Lung (tissue), 11 donors: ENCODE measurements at regions not wholly inside any gene's neighbourhood (a gene's known extent, or its start where the extent isn't known, plus 50 kb on each side); places are given as distances from the start of the nearest gene placed in this dataset.

Experiments
- ATAC-seq: fragments of 200-7000 bp; cut with Tn5 transposase; one replicate; pipeline ENCODE4 v1.9.1; 2020; ENCODE audit warnings: moderate number of reproducible peaks; ENCODE audit not compliant: insufficient read depth, low FRiP score
- DNase-seq, 3 donors: peaks; one replicate each; pipeline ENCODE4 v3.0.0-alpha.2; 2013 to 2017
- H3K27ac ChIP-seq, 2 donors: one replicate each; pipeline ENCODE4 v1.5.1; 2013; ENCODE audit warnings: mild to moderate bottlenecking in 2 of 2, moderate library complexity in 2 of 2, control low read depth in 1 of 2, inconsistent platforms in 1 of 2, low read depth in 1 of 2, low read length in 1 of 2
- H3K27me3 ChIP-seq, 3 donors: one replicate each; pipeline ENCODE4 v1.5.1; 2013; ENCODE audit warnings: low read length in 2 of 3; ENCODE audit not compliant: control insufficient read depth in 3 of 3, insufficient read depth in 3 of 3
- H3K36me3 ChIP-seq, 4 donors: one replicate each; pipeline ENCODE4 v1.5.1; 2013; ENCODE audit warnings: low read length in 4 of 4, mild to moderate bottlenecking in 1 of 4, moderate library complexity in 1 of 4; ENCODE audit not compliant: control insufficient read depth in 4 of 4, insufficient read depth in 4 of 4
- H3K4me1 ChIP-seq, 5 donors: one replicate each; pipeline ENCODE4 v1.5.1; 2013; ENCODE audit warnings: low read length in 5 of 5, mild to moderate bottlenecking in 2 of 5, moderate library complexity in 1 of 5; ENCODE audit not compliant: control insufficient read depth in 5 of 5, insufficient read depth in 5 of 5
- H3K4me3 ChIP-seq: one replicate; pipeline ENCODE4 v1.5.1; 2013; ENCODE audit warnings: mild to moderate bottlenecking, control low read depth, moderate library complexity
- H3K9ac ChIP-seq, 2 donors: one replicate each; pipeline ENCODE4 v1.5.1; 2013; ENCODE audit warnings: low read length in 2 of 2, control low read depth in 1 of 2; ENCODE audit not compliant: insufficient read depth in 1 of 2
- H3K9me3 ChIP-seq, 4 donors: one replicate each; pipeline ENCODE4 v1.5.1; 2013; ENCODE audit warnings: low read length in 3 of 4, mild to moderate bottlenecking in 1 of 4, moderate library complexity in 1 of 4; ENCODE audit not compliant: control insufficient read depth in 4 of 4, insufficient read depth in 3 of 4
- WGBS, 2 donors: extraction: QIAGEN DNeasy Blood & Tissue Kit; methylation state at CpG; one replicate each; pipeline ENCODE4 v1.1.7; 2013; 5-methylcytosine and 5-hydroxymethylcytosine counted together
- TF ChIP-seq, protein P1 (sequence below): IDR thresholded peaks from 2 replicates; pipeline ENCODE4 v1.5.1; 2012; ENCODE audit warnings: mild to moderate bottlenecking; ENCODE audit errors: control extremely low read depth, extremely low read depth
- donor health status: control.
- donor health status: control.
- donor health status: Bipolar disorder and iron deficiency.
- donor health status: healthy.
- donor health status: DM: yes; HTN: yes; CAD: no.

DNA sequence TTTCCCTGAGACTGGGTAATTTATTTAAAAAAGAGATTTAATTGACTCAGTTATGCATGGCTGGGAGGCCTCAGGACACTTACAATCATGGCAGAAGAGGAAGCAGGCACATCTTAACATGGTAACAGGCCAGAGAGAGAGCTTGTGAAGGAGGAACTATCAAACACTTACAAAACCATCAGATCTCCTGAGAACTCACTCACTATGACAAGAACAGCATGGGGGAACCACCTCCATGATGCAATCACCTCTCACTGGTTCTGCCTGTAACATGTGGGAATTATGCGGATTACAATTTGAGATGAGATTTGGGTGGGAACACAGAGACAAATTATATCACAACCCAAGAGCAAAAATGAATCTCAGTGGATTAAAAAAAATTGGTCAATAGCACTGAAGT is 416.0 kb upstream of the TMCO5A start:
- H3K4me3 ChIP-seq = no peak overlapping the region
- ATAC-seq (no peak), DNase-seq (no peak)
- H3K4me1 ChIP-seq = no peaks in the 10 kb centered on the region
- H3K27ac ChIP-seq = no peak overlapping the region
- H3K9me3 ChIP-seq = no peaks in the 10 kb centered on the region
- no peaks in the 10 kb centered on the region for H3K36me3 ChIP-seq
- H3K27me3 ChIP-seq = no peaks in the 10 kb centered on the region
- 95 to 96% methylated on average over 1 of the region's 1 CpG for WGBS, 2 donors
- H3K9ac ChIP-seq = no peak overlapping the region
- TF ChIP-seq, protein P1, sequence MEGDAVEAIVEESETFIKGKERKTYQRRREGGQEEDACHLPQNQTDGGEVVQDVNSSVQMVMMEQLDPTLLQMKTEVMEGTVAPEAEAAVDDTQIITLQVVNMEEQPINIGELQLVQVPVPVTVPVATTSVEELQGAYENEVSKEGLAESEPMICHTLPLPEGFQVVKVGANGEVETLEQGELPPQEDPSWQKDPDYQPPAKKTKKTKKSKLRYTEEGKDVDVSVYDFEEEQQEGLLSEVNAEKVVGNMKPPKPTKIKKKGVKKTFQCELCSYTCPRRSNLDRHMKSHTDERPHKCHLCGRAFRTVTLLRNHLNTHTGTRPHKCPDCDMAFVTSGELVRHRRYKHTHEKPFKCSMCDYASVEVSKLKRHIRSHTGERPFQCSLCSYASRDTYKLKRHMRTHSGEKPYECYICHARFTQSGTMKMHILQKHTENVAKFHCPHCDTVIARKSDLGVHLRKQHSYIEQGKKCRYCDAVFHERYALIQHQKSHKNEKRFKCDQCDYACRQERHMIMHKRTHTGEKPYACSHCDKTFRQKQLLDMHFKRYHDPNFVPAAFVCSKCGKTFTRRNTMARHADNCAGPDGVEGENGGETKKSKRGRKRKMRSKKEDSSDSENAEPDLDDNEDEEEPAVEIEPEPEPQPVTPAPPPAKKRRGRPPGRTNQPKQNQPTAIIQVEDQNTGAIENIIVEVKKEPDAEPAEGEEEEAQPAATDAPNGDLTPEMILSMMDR = no peak

DNA sequence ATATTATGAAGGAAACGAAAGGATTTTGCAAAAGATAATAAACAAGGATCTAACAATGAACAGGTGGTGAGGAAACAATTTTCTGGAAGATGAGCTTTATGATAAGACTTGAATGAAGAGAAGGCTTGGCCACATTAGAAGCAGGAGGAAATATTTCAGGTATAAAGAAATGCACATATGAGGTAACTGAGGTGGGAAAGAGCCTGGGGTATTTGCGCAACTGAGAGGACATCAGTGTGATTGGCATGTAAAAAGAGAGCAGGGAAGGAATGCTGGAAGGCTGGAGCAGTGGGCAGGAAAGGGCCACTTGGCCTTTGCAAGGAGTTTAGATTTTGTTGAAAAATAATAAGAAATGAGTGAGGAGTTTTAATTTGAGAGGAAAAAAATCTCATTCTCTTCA is 414.4 kb upstream of the TMCO5A start:
- WGBS, 2 donors = 76 to 94% methylated on average over 2 of the region's 2 CpGs

DNA sequence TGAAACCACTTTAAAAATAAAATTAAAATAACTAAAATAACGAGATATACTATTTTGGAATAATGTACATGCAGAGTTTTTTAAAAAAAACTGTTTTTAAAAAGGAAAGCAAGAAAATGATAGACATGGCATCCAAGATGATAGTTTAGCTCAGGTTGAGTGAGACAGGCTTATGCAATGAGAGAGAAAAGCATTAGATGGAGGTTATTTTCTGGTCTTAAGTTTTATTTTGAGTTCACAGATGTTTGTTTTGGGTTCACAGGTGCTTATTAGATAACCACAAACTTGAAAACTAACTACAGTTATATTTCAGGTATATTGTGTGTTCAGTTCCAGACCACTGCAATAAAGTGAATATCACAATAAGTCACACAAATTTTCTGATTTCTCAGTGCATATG is 413.6 kb upstream of the TMCO5A start:
- H3K36me3 ChIP-seq = no peaks in the 10 kb centered on the region
- TF ChIP-seq, protein P1 = no peak
- H3K27ac ChIP-seq = no peak overlapping the region
- WGBS, 2 donors = 66 to 75% methylated on average over 1 of the region's 1 CpG
- no peak overlapping the region for H3K9ac ChIP-seq
- ATAC-seq (no peak), DNase-seq (no peak)
- H3K4me1 ChIP-seq = no peaks in the 10 kb centered on the region
- H3K27me3 ChIP-seq = no peaks in the 10 kb centered on the region
- no peaks in the 10 kb centered on the region for H3K9me3 ChIP-seq
- H3K4me3 ChIP-seq = no peak overlapping the region

More for the DNA sequence above, 414.4 kb upstream of the TMCO5A start:
- H3K4me1 ChIP-seq = no peaks in the 10 kb centered on the region
- no peaks in the 10 kb centered on the region for H3K9me3 ChIP-seq
- TF ChIP-seq, protein P1 = no peak
- ATAC-seq (no peak), DNase-seq (no peak)
- no peak overlapping the region for H3K4me3 ChIP-seq
- H3K36me3 ChIP-seq = no peaks in the 10 kb centered on the region
- H3K27ac ChIP-seq = no peak overlapping the region
- H3K27me3 ChIP-seq = no peaks in the 10 kb centered on the region
- no peak overlapping the region for H3K9ac ChIP-seq

DNA sequence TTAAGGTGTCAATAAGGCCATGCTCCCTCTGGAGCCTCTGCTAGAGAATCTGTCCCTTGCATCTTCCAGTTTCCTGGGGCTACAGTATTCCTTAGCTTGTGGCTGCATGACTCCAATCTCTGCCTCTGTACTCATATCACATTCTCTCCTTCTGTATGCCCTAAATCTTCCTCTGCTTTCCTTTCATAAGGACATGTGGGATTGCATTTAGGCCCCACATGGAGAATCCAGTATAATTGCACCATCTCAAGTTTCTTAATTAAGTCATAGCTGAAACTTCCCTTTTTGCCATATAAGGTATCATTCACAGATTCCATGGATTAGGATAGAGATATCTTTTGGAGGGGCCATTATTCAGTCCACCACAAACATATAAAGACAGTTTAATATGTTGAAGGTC is 409.8 kb upstream of the TMCO5A start:
- TF ChIP-seq, protein P1 = no peak
- H3K27ac ChIP-seq = no peak overlapping the region
- H3K4me3 ChIP-seq = no peak overlapping the region
- H3K4me1 ChIP-seq = no peaks in the 10 kb centered on the region
- H3K9ac ChIP-seq = no peak overlapping the region
- ATAC-seq = no peak
- no peaks in the 10 kb centered on the region for H3K27me3 ChIP-seq
- no peak for DNase-seq
- H3K9me3 ChIP-seq = no peaks in the 10 kb centered on the region
- no peaks in the 10 kb centered on the region for H3K36me3 ChIP-seq
